ENCODE measurements at regions not wholly inside any gene's neighbourhood (a gene's known extent, or its start where the extent isn't known, plus 50 kb on each side); places are given as distances from the start of the nearest gene placed in this dataset.

- H3K27ac ChIP-seq (replicated peaks; ENCODE audit: low read length) = no peak overlapping the region
- no peak overlapping the region for H2BK5ac ChIP-seq (ENCODE audit: low read length)
- no peak overlapping the region for H2BK12ac ChIP-seq (ENCODE audit: low read length)
- H4K8ac ChIP-seq (ENCODE audit: low read depth, low read length) = no peak overlapping the region
- H3K14ac ChIP-seq (ENCODE audit: low read length) = no peak overlapping the region
- no peak overlapping the region for H3K4ac ChIP-seq (ENCODE audit: low read length)
- no CpG with 5 or more reads among the region's 2 CpGs for WGBS, 2 donors (ENCODE audit: extremely low coverage in 2 of 2, insufficient read length in 2 of 2, insufficient replicate concordance in 1 of 2)
- H3K79me1 ChIP-seq (ENCODE audit: low read depth, low read length) = no peaks in the 10 kb centered on the region
- H3K27me3 ChIP-seq (ENCODE audit: control insufficient read depth in 3 of 3, insufficient read depth in 3 of 3, low read depth in 1 of 3, low read length in 3 of 3) = peaks cover 0 to 2% (median 2%) of the 10 kb centered on the region in 3 experiments
- H3K18ac ChIP-seq (ENCODE audit: low read length) = no peak overlapping the region
- no peaks in the 10 kb centered on the region for H3K4me1 ChIP-seq (ENCODE audit: control insufficient read depth in 2 of 2, insufficient read depth in 1 of 2, low read depth in 1 of 2, low read length in 2 of 2)
- H2AK5ac ChIP-seq (ENCODE audit: low read depth, low read length) = no peak overlapping the region
- no peak overlapping the region for H3K4me3 ChIP-seq (ENCODE audit: low read length in 2 of 2)
- peaks cover 0 to 2% of the 10 kb centered on the region in 2 donors for H3K9me3 ChIP-seq (replicated peaks in 1 of 2; ENCODE audit: control insufficient read depth in 2 of 2, insufficient read depth in 1 of 2, low read depth in 1 of 2, low read length in 2 of 2)
- no peak overlapping the region for H2BK120ac ChIP-seq (ENCODE audit: low read depth, low read length)
- H3K36me3 ChIP-seq (replicated peaks in 1 of 2; ENCODE audit: control insufficient read depth in 2 of 2, insufficient read depth in 2 of 2, low read length in 2 of 2) = no peaks in the 10 kb centered on the region
- H2AFZ ChIP-seq (ENCODE audit: low read length) = no peak overlapping the region
- H2BK15ac ChIP-seq (ENCODE audit: low read length) = no peak overlapping the region
- no peak for DNase-seq (ENCODE audit: low spot score)
- H3K23ac ChIP-seq (ENCODE audit: low read depth, low read length, poor library complexity) = no peak overlapping the region
- no peak overlapping the region for H3K9ac ChIP-seq (ENCODE audit: low read depth, low read length, poor library complexity)
- no peak overlapping the region for H3K4me2 ChIP-seq (ENCODE audit: insufficient read depth, low read length, poor library complexity, severe bottlenecking)
- H4K91ac ChIP-seq (ENCODE audit: low read depth, low read length, poor library complexity) = no peak overlapping the region
Observed at GRCh38 chr5:14962604-14963003, 91.0 kb upstream of the ANKH start.

- Histone ChIP-seq H2AFZ (ENCODE audit: low read length) (no peak overlapping the region), H2AK5ac (ENCODE audit: low read depth, low read length) (peak overlapping the region; percentile 31), H3K23ac (ENCODE audit: low read depth, low read length, poor library complexity) (no peak overlapping the region), H3K9me3 (replicated peaks in 1 of 2; ENCODE audit: control insufficient read depth in 2 of 2, insufficient read depth in 1 of 2, low read depth in 1 of 2, low read length in 2 of 2) (no peaks in the 10 kb centered on the region), H3K4me2 (ENCODE audit: insufficient read depth, low read length, poor library complexity, severe bottlenecking) (no peak overlapping the region), H3K4me1 (ENCODE audit: control insufficient read depth in 2 of 2, insufficient read depth in 1 of 2, low read depth in 1 of 2, low read length in 2 of 2) (peaks cover 0 to 1% of the 10 kb centered on the region in 2 donors), H2BK15ac (ENCODE audit: low read length) (no peak overlapping the region), H2BK12ac (ENCODE audit: low read length) (no peak overlapping the region), H3K18ac (ENCODE audit: low read length) (no peak overlapping the region), H4K8ac (ENCODE audit: low read depth, low read length) (no peak overlapping the region), H3K36me3 (replicated peaks in 1 of 2; ENCODE audit: control insufficient read depth in 2 of 2, insufficient read depth in 2 of 2, low read length in 2 of 2) (no peaks in the 10 kb centered on the region), H3K27me3 (ENCODE audit: control insufficient read depth in 3 of 3, insufficient read depth in 3 of 3, low read depth in 1 of 3, low read length in 3 of 3) (peaks cover 0 to 2% (median 0%) of the 10 kb centered on the region in 3 experiments), H2BK5ac (ENCODE audit: low read length) (no peak overlapping the region), H3K79me1 (ENCODE audit: low read depth, low read length) (no peaks in the 10 kb centered on the region), H3K9ac (ENCODE audit: low read depth, low read length, poor library complexity) (no peak overlapping the region), H4K91ac (ENCODE audit: low read depth, low read length, poor library complexity) (no peak overlapping the region), H3K14ac (ENCODE audit: low read length) (no peak overlapping the region), H3K4ac (ENCODE audit: low read length) (no peak overlapping the region), H3K4me3 (ENCODE audit: low read length in 2 of 2) (no peak overlapping the region), H3K27ac (replicated peaks; ENCODE audit: low read length) (no peak overlapping the region), H2BK120ac (ENCODE audit: low read depth, low read length) (no peak overlapping the region)
- WGBS, 2 donors (ENCODE audit: extremely low coverage in 2 of 2, insufficient read length in 2 of 2, insufficient replicate concordance in 1 of 2) = no CpG with 5 or more reads among the region's 17 CpGs
- no peak for DNase-seq (ENCODE audit: low spot score)
Observed at GRCh38 chr5:14960120-14960462, 88.5 kb upstream of the ANKH start.

- no peak overlapping the region for H3K14ac ChIP-seq (ENCODE audit: low read length)
- no peak overlapping the region for H3K27ac ChIP-seq (replicated peaks; ENCODE audit: low read length)
- H2BK5ac ChIP-seq (ENCODE audit: low read length) = no peak overlapping the region
- H3K79me1 ChIP-seq (ENCODE audit: low read depth, low read length) = no peaks in the 10 kb centered on the region
- DNase-seq (ENCODE audit: low spot score) = no peak
- no peak overlapping the region for H3K18ac ChIP-seq (ENCODE audit: low read length)
- H4K91ac ChIP-seq (ENCODE audit: low read depth, low read length, poor library complexity) = no peak overlapping the region
- H3K4me3 ChIP-seq (ENCODE audit: low read length in 2 of 2) = no peak overlapping the region
- no peak overlapping the region for H3K4ac ChIP-seq (ENCODE audit: low read length)
- H3K27me3 ChIP-seq (ENCODE audit: control insufficient read depth in 3 of 3, insufficient read depth in 3 of 3, low read depth in 1 of 3, low read length in 3 of 3) = peaks cover 0 to 2% (median 0%) of the 10 kb centered on the region in 3 experiments
- H4K8ac ChIP-seq (ENCODE audit: low read depth, low read length) = no peak overlapping the region
- H2AFZ ChIP-seq (ENCODE audit: low read length) = no peak overlapping the region
- H2BK15ac ChIP-seq (ENCODE audit: low read length) = no peak overlapping the region
- no peak overlapping the region for H2AK5ac ChIP-seq (ENCODE audit: low read depth, low read length)
- H3K9me3 ChIP-seq (replicated peaks in 1 of 2; ENCODE audit: control insufficient read depth in 2 of 2, insufficient read depth in 1 of 2, low read depth in 1 of 2, low read length in 2 of 2) = no peaks in the 10 kb centered on the region
- no peak overlapping the region for H2BK12ac ChIP-seq (ENCODE audit: low read length)
- no peaks in the 10 kb centered on the region for H3K36me3 ChIP-seq (replicated peaks in 1 of 2; ENCODE audit: control insufficient read depth in 2 of 2, insufficient read depth in 2 of 2, low read length in 2 of 2)
- peaks cover 0 to 1% of the 10 kb centered on the region in 2 donors for H3K4me1 ChIP-seq (ENCODE audit: control insufficient read depth in 2 of 2, insufficient read depth in 1 of 2, low read depth in 1 of 2, low read length in 2 of 2)
- H3K9ac ChIP-seq (ENCODE audit: low read depth, low read length, poor library complexity) = no peak overlapping the region
- WGBS, 2 donors (ENCODE audit: extremely low coverage in 2 of 2, insufficient read length in 2 of 2, insufficient replicate concordance in 1 of 2) = no CpG with 5 or more reads among the region's 12 CpGs
- H3K4me2 ChIP-seq (ENCODE audit: insufficient read depth, low read length, poor library complexity, severe bottlenecking) = no peak overlapping the region
- no peak overlapping the region for H3K23ac ChIP-seq (ENCODE audit: low read depth, low read length, poor library complexity)
- H2BK120ac ChIP-seq (ENCODE audit: low read depth, low read length) = no peak overlapping the region
Observed at GRCh38 chr5:14959399-14960119, 88.0 kb upstream of the ANKH start.

GRCh38 chr5:14958188-14958587 is 86.6 kb upstream of the ANKH start:
- Histone ChIP-seq H2BK15ac (ENCODE audit: low read length) (no peak overlapping the region), H3K18ac (ENCODE audit: low read length) (no peak overlapping the region), H2BK12ac (ENCODE audit: low read length) (no peak overlapping the region), H4K8ac (ENCODE audit: low read depth, low read length) (no peak overlapping the region), H3K79me1 (ENCODE audit: low read depth, low read length) (no peaks in the 10 kb centered on the region), H2AK5ac (ENCODE audit: low read depth, low read length) (no peak overlapping the region), H3K4me1 (ENCODE audit: control insufficient read depth in 2 of 2, insufficient read depth in 1 of 2, low read depth in 1 of 2, low read length in 2 of 2) (peaks cover 0 to 1% of the 10 kb centered on the region in 2 donors), H2BK5ac (ENCODE audit: low read length) (no peak overlapping the region), H3K23ac (ENCODE audit: low read depth, low read length, poor library complexity) (no peak overlapping the region), H4K91ac (ENCODE audit: low read depth, low read length, poor library complexity) (no peak overlapping the region), H3K27me3 (ENCODE audit: control insufficient read depth in 3 of 3, insufficient read depth in 3 of 3, low read depth in 1 of 3, low read length in 3 of 3) (peaks cover 0 to 3% (median 0%) of the 10 kb centered on the region in 3 experiments), H3K36me3 (replicated peaks in 1 of 2; ENCODE audit: control insufficient read depth in 2 of 2, insufficient read depth in 2 of 2, low read length in 2 of 2) (no peaks in the 10 kb centered on the region), H2BK120ac (ENCODE audit: low read depth, low read length) (no peak overlapping the region), H3K9ac (ENCODE audit: low read depth, low read length, poor library complexity) (no peak overlapping the region), H2AFZ (ENCODE audit: low read length) (no peak overlapping the region), H3K14ac (ENCODE audit: low read length) (no peak overlapping the region), H3K4me2 (ENCODE audit: insufficient read depth, low read length, poor library complexity, severe bottlenecking) (no peak overlapping the region), H3K27ac (replicated peaks; ENCODE audit: low read length) (no peak overlapping the region), H3K9me3 (replicated peaks in 1 of 2; ENCODE audit: control insufficient read depth in 2 of 2, insufficient read depth in 1 of 2, low read depth in 1 of 2, low read length in 2 of 2) (no peaks in the 10 kb centered on the region), H3K4me3 (ENCODE audit: low read length in 2 of 2) (no peak overlapping the region), H3K4ac (ENCODE audit: low read length) (no peak overlapping the region)
- no CpG with 5 or more reads among the region's 2 CpGs for WGBS, 2 donors (ENCODE audit: extremely low coverage in 2 of 2, insufficient read length in 2 of 2, insufficient replicate concordance in 1 of 2)
- DNase-seq (ENCODE audit: low spot score) = no peak

Measured in neuronal stem cell (in vitro differentiated cells).